ENCODE measurements at regions not wholly inside any gene's neighbourhood (a gene's known extent, or its start where the extent isn't known, plus 50 kb on each side); places are given as distances from the start of the nearest gene placed in this dataset.

DNA sequence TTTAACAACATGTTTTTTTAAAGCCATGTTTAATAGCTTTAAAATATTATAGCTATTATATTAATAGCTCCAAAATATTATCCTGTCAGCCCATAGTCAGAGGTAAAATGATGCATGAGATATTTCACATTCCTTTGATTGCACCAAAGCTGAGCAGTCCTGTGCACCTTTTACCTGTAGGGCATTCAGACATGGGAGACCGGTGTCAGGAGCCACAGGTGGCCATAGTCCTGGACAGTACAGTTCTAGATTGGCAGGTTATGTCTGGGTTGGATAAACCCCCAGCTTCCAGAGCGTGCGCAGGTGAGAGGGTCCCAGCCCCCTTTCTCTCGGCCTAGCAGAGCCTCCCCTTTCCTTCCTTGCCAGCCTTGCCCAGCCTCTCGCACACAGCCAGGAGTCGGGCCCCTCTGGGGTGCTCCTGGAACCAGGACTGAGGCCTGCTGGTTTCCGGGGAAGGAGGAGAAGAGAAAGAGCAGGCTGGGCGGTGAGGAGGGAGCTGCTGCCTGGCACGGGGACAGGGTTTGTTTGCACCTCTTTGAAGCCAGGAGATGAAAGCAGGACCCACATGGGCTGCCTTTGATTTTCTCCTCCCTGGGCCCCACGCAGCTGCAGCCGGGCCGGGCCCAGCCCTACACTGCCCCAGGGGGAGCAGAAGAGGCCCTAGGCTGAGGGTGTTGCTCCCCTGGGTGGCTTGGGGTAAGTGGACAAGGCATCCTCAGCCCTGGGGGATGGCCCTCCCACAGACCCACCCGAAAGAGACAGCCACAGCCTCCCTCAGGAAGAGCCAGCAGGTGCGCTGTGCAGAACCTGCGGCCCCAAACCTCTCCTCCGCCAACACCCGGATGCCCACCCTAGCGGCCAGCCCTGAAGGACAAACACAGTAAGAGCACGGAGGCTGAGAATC lies 75.2 kb upstream of the TARDBP start:
- no peak overlapping the region for H3K27ac ChIP-seq
- intact Hi-C loops (cut with DNase I) = no loop called here
- H3K9me3 ChIP-seq = no peaks in the 10 kb centered on the region
- no peaks in the 10 kb centered on the region for H3K27me3 ChIP-seq
- TF ChIP-seq, protein P1, sequence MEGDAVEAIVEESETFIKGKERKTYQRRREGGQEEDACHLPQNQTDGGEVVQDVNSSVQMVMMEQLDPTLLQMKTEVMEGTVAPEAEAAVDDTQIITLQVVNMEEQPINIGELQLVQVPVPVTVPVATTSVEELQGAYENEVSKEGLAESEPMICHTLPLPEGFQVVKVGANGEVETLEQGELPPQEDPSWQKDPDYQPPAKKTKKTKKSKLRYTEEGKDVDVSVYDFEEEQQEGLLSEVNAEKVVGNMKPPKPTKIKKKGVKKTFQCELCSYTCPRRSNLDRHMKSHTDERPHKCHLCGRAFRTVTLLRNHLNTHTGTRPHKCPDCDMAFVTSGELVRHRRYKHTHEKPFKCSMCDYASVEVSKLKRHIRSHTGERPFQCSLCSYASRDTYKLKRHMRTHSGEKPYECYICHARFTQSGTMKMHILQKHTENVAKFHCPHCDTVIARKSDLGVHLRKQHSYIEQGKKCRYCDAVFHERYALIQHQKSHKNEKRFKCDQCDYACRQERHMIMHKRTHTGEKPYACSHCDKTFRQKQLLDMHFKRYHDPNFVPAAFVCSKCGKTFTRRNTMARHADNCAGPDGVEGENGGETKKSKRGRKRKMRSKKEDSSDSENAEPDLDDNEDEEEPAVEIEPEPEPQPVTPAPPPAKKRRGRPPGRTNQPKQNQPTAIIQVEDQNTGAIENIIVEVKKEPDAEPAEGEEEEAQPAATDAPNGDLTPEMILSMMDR (IDR thresholded peaks at IDR 0.05) = no peak
- TF ChIP-seq POLR2A (IDR thresholded peaks at IDR 0.05) = no peak
- peaks cover 7% of the 10 kb centered on the region for H3K4me1 ChIP-seq
- WGBS, 2 donors = 74 to 83% methylated on average over 8 to 19 of the region's 19 CpGs
- ATAC-seq (no peak), DNase-seq (no peak)
- H3K4me3 ChIP-seq = no peak overlapping the region
- H3K36me3 ChIP-seq (replicated peaks in 1 of 2; ENCODE audit: insufficient read depth in 1 of 2, low read depth in 2 of 2) = no peaks in the 10 kb centered on the region

DNA sequence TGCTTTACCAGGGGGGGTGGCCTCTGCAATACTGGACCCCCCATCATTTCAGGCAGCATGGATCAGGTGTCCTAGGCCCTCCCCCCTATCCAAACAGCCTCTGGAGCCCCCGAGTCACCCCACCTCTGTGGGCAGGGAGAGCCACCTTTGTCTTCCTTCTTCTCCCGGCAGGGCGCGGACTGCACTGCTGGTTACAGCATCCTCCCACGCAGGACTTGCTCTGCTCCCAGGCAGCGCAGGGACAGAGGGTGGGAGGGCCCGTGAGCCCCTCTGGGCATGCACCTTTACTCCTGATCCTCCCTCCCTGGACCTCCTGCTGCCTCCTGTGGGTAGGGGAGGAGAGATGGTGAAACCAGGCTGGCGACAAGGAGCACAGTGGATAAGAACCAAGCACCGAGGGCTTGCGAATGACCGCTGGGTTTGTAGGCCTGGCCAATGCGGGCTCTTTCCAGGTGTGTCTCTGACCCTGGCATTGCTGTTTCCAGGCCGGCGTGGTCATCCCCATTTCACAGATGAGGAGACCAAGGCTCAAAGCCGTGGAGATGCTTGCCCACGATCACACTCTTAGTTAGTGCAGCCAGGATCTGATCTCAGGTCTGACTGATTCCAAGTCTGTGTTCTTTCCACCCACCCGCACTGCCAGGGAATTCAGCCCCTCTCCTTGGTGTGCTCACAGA lies 73.6 kb upstream of the TARDBP start:
- Histone ChIP-seq H3K36me3 (replicated peaks in 1 of 2; ENCODE audit: insufficient read depth in 1 of 2, low read depth in 2 of 2) (no peaks in the 10 kb centered on the region), H3K27me3 (no peaks in the 10 kb centered on the region), H3K4me3 (no peak overlapping the region), H3K9me3 (no peaks in the 10 kb centered on the region), H3K4me1 (peaks cover 13% of the 10 kb centered on the region), H3K27ac (no peak overlapping the region)
- TF ChIP-seq, protein P1 (IDR thresholded peaks at IDR 0.05) = no peak
- TF ChIP-seq POLR2A (IDR thresholded peaks at IDR 0.05) = no peak
- intact Hi-C loops (cut with DNase I) = no loop called here
- 87 to 88% methylated on average over 9 to 17 of the region's 17 CpGs for WGBS, 2 donors
- ATAC-seq (no peak), DNase-seq (no peak)

DNA sequence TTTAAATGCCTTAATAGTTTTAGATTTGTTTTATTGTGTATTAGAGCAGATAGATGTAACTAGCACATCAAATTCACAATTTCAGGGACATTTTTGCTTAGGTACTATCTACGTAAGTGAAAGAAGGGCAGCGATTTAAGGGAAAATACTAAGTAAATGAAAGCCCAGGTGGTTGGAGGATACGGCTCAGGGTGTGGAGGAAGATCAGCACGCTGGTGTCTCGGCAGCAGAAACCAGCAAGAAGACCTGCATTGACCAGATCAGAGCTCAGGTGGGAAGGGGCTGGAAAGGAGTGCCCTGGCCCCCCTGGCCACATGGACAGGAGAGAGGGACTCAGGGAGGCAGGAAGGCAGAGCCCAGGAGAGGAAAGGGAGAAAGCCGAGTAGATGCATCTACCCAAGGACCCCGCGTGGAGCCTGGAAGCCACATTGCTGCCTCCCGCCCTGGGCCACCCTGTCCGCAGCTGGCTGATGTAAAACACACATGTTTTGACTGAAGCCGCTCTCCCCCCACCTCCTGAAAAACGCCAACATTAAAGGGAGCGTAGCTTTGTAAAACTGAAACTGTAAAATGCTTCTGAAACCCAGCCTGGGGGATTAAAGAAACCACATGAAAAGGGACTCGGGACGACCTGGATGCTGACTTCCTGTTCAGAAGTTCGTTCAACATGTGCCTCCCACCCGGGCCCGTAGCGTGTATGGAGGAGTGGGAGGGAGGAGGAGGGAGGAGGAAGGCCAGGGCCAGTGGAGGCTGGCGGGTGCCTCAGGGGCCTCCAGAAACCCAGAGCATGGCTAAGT lies 72.6 kb upstream of the TARDBP start:
- Histone ChIP-seq H3K9me3 (no peaks in the 10 kb centered on the region), H3K36me3 (replicated peaks in 1 of 2; ENCODE audit: insufficient read depth in 1 of 2, low read depth in 2 of 2) (no peaks in the 10 kb centered on the region), H3K4me1 (peaks cover 22% of the 10 kb centered on the region), H3K4me3 (no peak overlapping the region), H3K27ac (no peak overlapping the region), H3K27me3 (no peaks in the 10 kb centered on the region)
- WGBS, 2 donors = 70 to 82% methylated on average over 18 to 20 of the region's 20 CpGs
- intact Hi-C loops (cut with DNase I) = no loop called here
- ATAC-seq = no peak
- TF ChIP-seq, protein P1 (IDR thresholded peaks at IDR 0.05) = no peak
- no peak for DNase-seq

DNA sequence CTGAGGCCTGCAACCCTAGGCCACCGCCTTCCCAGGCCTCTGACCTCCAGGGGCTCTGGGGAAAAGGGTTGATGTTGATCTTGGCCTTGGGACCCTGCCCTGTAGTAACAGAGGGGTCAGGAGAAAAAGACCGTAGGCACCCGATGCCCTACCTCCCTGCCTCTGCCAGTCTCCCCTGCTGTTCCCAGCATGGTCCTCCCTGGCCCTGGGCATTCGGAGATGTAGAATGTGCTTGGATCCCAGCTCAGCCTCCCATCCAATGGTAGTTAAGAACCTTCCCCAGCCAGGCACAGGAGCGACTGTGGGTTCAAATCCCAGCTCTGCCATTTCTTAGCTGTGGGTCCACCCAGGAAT lies 72.0 kb upstream of the TARDBP start:
- no peaks in the 10 kb centered on the region for H3K36me3 ChIP-seq (replicated peaks in 1 of 2; ENCODE audit: insufficient read depth in 1 of 2, low read depth in 2 of 2)
- H3K4me3 ChIP-seq = no peak overlapping the region
- no peak overlapping the region for H3K27ac ChIP-seq
- no peaks in the 10 kb centered on the region for H3K9me3 ChIP-seq
- no peak for DNase-seq
- intact Hi-C loops (cut with DNase I) = no loop called here
- H3K27me3 ChIP-seq = no peaks in the 10 kb centered on the region
- peaks cover 22% of the 10 kb centered on the region for H3K4me1 ChIP-seq
- no peak for ATAC-seq
- WGBS, 2 donors = 85 to 96% methylated on average over 5 of the region's 5 CpGs
- TF ChIP-seq POLR2A (IDR thresholded peaks at IDR 0.05) = no peak
- TF ChIP-seq, protein P1 (IDR thresholded peaks at IDR 0.05) = no peak

All from body of pancreas (tissue), 4 donors.